ENCODE measurements at regions not wholly inside any gene's neighbourhood (a gene's known extent, or its start where the extent isn't known, plus 50 kb on each side); places are given as distances from the start of the nearest gene placed in this dataset.
"Not testable (repeated sequence)": the region's sequence is repeated elsewhere in the genome, so short reads cannot be mapped to it uniquely, and the experiment has no call there.

DNA sequence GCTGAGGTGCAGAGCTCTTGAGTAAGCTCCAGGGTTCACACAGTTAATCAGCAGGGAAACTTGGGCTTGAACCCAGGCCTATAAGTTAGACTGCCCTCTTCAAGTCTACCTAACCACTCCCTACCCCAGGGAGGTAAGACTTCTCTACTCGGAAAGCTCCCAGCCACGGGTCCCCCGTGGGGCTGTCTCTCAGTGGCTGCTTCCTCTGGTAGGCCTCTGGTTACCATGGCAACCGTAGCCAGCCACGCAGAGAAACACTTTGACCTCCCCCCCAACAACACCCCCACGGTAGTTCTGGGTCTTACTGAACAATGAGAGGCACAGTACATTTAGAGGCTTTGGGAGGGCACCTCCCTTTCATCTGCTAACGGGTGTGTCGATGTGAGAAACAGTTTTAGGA lies 245.2 kb downstream of the AACS start:
- no peak for DNase-seq (ENCODE audit: low read depth)

DNA sequence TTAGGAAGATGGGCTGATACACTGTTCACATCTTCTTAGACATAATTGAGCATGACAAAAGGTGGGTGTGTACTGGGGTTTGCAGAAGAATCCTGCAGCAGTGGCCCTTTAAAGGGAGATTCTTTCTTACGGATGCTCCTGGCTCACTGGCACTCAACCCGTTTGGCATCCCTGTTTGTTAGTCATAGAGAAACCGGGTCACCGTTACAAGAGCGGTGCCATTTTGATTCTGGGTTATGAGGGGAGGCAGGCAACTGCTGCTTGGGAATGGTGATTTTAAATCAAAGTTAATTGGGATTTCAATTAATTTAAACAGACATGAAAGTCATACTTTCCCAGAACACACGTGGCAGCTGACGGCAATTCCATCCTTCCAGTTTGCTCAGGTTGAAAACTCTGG lies 245.8 kb downstream of the AACS start:
- no peak for DNase-seq (ENCODE audit: low read depth)

DNA sequence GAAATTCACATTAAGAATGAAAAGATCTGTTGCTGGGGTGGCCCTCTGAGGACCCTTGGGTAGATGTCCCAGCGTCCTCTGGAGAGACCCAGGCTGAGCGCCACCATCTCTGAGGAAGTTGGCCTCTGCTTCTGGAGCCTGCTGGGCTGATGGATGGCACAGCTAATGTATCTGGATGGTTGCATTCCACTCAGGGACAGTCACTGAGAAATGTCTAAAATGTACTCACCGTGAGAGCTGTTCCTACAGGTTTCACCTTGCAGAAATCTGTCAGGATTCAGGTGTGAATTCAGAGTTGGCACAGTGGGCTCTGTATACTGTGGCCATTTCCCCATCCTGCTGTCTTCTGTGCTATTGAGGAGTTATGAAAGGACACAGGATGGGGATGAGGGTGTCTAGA lies 247.2 kb downstream of the AACS start:
- no peak for DNase-seq (ENCODE audit: low read depth)

DNA sequence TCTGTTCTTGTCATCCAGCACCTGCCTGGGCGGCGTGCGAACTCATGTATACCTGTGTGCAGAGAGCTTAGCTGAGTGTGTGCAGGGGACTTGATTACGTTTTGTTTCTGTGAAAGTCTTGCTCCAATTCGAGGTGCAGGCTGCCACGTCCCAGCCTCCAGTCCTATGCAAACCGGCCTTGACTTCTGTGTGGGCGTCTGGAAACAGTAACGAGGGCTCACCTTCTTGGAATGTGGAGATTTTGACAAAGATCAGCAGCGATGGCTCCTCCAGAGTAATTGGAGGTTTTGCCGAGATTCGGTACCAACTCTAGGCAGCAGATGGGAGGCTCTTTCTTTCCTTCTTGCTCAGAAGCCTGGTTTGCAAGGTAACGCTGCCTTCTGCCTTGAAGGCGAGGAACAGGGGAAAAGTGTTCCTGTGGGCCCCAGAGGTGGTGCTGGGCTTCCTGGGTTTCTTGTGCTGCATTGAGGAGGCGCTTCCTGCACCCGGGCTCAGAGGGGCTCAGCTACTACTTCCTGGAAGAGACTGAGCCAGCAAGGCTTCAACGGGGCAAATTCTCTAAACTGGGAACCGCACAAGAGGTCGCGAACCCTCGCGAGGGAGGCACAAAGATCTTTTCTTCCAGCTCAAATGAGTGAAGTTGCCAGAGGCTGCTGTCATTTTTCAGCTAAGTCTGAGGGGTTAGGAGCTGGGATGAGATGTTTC lies 249.0 kb downstream of the AACS start:
- DNase-seq (ENCODE audit: low read depth), result peak; percentile 16

DNA sequence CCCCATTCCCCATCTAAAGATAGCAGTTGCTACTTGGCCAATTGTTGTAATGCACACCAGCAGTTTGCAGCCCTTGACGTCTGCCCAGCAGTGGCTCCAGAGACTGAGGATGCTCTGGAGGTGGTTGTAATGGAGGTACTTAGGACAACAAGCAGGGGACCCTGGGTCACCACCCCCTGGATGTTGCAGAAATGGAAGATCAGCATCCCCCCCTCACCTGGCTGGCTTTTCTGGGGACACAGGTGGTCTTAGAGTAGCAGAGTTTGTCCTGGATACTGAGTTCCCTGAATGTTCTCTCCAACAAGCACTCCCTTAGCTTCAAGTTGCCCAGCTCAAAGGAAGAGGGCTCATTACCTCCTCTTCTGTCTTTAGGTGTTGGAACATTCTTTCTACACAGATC lies 250.5 kb downstream of the AACS start:
- DNase-seq (ENCODE audit: low read depth), result no peak

DNA sequence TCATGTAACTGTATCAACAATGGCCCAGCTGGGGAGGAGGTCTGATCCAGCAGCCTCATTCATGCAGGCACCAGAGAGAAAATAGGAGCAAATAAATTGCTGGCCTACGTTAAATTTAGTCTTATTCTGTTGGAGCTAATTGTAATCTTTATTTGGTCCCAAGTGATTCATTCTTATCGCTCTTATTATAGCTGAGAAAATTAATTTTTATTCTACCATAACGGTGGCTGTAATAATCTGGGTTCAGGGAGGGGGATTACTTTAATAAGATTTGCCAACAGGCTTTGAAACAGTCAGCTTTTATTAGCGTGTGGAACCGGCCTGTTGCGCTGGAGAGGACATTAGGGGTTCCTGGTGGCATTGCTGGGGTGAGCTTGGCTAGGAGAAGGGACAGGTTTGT lies 254.9 kb downstream of the AACS start:
- DNase-seq (ENCODE audit: low read depth), result no peak

DNA sequence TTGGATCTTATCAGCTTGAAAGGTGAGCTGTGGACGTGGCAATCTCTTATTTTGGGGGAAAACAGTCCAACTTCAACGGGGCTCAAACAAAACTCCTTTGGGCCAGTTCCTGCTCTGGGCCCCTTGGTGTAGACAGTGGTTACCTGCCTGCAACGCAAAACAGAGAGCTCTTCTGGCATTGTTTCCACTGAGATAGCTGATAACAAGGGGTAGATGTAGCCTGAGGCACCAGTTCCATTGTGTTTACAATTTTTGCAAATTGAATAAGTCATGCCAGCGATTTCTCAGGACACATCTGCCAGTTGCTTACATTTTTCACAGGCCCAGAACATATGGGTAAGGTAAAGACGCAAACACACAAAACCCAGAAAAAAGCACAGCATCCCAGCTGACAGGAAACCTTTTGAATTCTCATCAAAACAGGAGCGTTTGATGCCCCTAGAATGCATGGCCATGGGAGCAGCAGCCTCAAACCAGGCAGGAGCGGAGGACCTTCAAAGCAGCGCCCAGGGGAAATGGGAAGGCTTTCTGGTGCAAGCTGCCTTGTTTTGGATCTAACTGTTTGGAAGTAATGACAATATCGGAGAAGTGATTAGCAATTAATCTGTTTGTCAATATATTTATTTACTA lies 259.7 kb downstream of the AACS start:
- no peak for DNase-seq (ENCODE audit: low read depth)

DNA sequence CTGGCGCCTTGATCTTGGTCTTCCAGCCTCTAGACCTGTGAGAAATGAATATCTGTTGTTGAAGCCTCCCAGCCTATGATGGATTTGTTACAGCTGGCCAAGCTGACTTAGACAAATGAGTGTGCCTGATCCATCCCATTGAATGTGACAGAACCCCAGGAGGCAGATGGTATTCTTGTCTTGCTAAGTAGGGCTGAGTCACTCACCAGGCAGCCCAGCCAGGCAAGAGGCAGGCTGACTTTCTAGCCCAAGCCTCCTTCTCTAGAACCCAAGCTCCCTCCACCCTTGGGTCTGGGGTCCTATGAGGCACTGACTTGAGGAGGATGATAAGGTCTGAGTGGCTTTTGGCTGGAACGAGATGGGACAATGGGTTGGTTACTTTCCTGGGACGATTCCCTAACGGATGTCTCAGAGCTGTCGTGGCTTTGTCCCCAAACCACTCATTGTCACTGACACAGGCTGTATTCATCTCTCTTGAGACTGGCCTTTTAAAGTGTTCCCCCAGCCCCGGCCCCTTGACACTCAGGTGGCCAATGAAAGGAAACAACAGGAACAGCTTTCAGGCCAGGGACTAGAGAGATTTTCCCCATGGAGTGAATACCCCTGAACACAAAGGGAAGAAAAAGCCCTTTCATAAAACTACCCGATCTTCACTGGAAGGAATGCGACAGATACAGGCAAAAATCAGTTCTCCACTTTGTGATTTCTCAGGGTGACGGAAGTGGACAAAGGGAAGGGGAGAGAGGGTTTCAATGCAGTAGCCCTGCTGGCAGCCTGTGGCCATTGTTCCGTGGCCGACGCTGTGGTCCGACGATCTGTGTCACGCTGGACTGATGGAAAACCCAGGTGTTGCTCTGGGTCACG lies 264.2 kb downstream of the AACS start:
- peak; percentile 29 for DNase-seq (ENCODE audit: low read depth)

DNA sequence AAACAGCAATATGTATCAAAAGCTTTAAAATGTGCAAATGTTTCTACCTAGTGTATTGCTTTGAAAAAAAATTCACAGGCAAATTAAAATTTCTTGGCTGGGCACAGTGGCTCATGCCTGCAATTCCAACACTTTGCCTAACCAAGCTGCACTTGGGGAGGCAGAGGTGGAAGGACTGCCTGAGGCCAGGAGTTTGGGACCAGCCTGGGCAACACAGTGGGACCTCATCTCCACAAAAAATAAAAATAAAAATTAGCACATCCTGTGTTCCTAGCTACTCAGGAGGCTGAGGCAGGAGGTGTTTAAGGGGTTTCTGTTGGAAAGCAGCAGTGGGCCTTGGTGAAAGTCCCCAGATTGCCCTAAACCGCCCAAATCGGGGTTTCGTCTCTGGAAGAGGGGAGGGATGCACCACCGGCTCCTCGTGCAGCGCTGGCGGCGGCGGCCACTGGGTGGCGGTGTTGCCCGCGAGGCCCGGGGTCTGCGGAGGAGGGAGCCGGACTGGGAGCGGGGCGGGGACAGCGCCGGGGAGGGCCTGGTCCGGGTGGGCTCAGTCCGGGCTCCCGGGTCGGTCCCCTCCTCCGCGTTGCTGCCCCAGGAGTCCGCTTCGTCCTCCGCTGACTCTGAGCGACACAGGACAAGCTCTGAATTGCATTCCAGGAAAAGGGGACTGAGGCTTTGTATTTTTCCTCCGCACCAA lies 265.6 kb downstream of the AACS start:
- peak; percentile 78 for DNase-seq (ENCODE audit: low read depth)

DNA sequence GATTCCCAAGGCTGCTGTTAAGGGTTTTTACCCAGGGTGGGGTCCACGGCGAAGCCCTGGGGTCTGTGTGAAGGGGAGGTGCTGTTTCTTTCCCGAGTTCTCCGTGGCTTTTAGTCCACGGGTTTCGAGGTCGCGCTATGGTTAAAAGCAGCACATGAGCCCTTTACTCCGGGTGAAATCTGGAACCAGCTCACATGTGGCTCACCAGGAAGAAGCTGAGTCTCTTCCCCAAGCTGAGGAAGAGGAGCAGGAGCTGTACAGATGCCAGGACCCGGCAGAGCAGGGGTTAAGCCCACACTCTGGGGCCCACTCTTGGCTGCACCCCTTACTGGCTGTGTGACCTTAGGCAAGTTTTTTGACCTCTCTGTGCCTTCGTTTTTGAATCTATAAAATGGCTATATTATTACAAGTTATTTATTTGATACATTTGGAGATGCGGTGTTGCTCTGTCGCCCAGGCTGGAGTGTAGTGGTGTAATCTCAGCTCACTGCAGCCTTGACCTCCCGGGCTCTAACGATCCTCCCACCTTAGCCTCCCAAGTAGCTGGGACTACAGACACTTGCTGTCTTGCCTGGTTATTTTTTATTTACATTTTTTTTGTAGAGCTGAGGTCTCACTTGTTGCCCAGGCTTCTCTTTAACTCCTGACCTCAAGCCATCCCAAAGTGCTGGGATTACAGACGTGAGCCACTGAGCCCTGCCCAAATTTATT lies 266.3 kb downstream of the AACS start:
- DNase-seq (ENCODE audit: low read depth), result peak; percentile 19

DNA sequence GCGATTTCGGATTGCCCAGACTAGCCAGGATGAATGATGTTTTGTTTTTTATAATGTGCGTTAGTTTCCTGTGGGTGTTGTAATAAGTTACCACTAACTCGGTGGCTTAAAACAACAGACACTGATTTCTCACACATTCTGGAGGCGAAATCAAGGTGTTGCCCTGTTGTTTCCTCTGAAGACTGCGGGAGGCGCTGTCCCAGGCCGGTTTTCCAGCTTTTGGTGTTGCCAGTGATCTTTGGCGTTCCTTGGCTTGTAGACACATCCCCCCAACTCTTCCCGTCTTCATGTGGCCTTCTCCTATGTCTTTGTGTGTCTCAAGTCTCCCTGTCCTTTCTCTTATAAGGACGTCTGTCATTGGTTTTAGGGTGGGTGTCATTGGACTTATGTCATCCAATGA lies 267.7 kb downstream of the AACS start:
- peak; percentile 14 for DNase-seq (ENCODE audit: low read depth)

DNA sequence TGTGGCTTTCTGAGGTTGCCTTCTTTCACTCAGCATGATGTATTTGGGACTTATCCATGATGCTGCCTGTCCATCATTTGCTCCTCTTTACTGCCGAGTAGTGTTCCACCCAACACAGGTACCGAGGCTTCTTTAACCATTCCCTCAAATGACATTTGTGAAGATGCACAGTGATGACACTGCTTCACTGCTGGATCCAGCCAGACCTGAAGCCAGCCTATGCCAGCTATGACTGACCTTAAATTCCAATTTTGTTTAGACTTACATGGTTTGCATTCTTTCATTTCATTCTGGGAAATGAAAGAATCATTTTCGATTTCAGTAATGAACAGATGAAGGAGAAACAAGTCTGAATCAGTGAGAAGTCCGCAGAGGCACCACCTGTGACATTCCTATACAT lies 271.0 kb downstream of the AACS start:
- no peak for DNase-seq (ENCODE audit: low read depth)

DNA sequence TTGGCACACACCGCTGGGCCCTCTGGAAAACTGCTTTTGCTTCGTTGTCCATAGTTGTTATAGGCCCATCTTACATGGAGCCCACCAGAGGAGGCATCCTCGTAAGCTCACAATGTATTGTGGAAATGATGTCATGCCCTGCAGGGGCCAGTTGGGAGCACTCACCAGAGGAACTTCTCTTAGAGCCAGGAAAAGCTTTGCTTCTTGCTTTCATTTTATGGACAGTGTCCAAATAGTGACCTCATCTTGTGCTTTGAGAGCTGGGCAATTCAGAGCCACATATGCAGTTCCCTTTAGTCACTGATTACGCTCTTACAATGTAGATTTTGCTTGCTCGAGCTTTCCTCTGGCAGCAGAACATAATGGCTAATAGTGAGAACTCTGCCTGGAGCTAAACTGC lies 275.6 kb downstream of the AACS start:
- peak; percentile 88 for DNase-seq (ENCODE audit: low read depth)

DNA sequence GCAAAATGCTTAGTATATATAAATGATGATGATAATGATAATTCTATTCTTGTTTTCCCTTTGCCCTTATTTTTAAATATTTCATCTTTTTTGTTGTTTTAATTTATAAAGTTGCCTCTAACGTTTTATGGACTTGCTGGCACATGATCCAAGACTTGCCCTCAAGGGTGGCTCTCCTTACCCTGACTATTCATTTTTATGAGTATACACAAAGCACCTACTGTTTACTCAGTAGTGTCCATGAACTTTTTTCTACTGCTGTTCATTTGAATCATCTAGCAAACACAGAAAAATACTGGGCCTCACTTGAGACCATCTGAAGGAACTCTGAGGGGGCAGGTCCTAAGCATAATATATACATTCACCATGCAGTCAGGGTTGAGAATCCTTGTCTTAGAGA lies 276.2 kb downstream of the AACS start:
- DNase-seq (ENCODE audit: low read depth), result no peak

DNA sequence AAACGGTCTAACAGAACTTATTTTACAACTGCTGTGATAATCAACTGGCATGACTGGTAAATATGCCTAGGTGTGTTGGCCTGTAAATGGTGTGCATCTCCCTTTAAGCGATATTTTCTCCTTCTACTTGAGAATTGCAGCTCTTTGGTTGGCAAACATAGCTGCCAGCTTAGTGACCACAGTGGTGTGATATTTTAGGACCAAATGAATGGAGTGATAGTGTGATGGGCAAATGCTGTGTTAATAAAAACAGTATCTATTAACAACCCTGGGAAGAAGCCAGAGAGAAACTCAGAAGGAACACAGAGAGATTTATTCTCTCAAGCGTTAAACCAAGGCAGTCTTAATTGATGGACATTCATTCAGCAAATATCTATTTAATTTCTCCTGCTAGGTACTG lies 278.4 kb downstream of the AACS start:
- DNase-seq (ENCODE audit: low read depth), result no peak

DNA sequence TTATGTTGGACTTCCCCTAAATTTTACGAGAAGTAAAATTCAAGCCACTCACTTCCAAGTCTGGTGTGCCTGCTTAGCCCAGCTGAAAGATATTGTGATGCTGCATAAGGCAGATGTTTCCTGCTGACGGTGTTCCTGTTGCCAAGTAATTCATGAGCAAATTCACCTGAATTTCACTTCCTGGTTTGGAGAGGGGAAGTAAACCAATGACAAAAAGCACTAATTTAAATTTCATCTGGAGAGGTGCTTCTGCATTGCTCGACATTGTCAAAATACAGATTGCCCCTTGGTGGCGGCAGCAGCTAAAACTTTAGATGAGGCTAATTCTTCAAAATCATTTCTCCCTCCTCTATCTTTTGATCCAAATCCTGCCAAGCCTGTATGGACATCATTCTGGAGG lies 281.1 kb downstream of the AACS start:
- no peak for DNase-seq (ENCODE audit: low read depth)

DNA sequence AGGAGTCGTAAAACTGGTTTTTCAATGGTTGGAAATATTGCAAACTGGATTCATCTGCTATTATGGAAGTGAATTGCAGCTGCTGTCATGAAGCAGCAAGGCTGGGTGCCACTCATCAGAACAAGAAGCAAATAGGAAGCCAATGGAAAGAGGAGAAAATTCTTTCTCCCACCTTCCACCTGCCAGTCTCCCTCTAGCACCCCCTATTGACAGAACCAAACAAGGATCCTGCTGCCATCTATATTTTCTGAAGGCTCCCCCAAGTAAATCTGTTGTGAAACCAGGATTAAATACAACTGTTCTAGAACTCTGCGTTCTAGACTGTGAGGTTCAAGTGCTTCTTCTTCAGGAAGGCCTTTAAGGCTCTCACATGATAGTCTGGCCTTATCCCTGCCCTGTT lies 286.6 kb downstream of the AACS start:
- DNase-seq (ENCODE audit: low read depth), result no peak

DNA sequence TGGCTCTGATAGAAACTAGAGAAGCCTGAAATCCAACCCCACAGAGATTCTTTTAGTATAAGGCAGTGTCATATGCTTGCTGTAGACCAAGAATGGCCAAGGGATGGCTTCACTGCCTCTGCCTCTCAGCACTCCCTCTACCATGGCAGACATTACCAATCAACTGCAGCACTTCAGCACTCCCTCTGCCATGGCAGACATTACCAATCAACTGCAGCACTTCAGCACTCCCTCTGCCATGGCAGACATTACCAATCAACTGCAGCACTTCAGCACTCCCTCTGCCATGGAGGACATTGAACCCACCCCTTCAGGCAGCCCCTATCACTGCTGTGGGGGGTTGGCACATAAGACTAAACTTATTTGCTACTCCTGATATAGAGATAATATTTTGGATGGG lies 287.8 kb downstream of the AACS start:
- not testable (repeated sequence) for DNase-seq (ENCODE audit: low read depth)

DNA sequence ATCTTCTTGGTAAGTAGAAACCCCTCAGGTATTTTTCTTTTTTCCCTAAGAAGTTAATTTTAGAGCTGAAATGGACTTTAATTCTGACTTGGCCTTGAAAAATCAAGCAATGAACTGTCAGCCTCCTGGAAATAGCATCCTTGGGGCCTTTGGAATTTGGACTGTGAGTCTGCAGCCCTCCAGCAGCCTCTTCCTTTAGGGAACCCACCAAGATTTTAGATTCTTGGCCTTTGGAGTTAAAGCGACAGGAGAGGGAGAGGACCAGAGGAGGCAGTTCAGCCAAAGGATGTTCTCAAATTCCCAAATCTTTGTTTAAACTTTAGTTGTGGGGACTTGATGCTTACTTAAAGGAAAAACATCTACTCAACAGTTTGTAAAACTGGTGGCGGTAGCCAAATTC lies 288.6 kb downstream of the AACS start:
- DNase-seq (ENCODE audit: low read depth), result no peak

DNA sequence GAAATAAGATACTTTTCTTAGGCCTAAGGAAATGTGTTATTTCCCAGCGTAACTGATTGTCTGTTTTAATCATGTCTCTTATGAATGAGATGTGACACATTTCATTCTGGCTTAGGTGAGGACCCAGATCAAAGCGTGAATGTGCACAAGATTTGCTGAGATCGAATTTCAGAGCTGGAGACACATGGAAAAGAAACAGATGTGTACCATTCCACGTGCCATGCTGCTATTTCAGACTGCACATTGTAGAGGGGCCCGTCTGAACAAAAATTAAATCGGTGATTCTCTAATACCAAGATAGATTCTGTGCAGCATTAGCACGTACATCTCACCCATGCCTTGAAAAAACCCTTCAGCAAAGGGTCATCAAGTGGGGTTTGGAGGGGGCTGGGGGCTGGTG lies 290.4 kb downstream of the AACS start:
- DNase-seq (ENCODE audit: low read depth), result no peak

DNA sequence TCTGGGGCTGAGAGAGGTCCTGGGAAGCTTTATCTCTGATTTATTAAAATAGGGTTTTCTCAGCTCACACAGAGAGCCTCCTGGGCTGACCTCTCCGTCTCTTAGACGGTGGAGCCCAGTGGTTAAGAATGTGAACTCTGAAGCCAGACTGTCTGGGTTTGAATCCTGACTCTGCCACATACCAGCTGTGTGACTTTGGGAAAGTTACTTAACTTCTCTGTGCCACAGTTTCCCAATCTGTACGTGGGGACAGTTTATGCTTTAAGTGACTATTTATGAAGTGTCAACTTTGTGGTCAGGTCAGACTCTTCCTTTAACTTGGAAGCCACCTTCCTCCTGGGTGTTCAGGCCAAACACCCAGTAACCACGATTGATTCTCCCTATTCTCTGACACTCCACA lies 290.9 kb downstream of the AACS start:
- DNase-seq (ENCODE audit: low read depth), result no peak

DNA sequence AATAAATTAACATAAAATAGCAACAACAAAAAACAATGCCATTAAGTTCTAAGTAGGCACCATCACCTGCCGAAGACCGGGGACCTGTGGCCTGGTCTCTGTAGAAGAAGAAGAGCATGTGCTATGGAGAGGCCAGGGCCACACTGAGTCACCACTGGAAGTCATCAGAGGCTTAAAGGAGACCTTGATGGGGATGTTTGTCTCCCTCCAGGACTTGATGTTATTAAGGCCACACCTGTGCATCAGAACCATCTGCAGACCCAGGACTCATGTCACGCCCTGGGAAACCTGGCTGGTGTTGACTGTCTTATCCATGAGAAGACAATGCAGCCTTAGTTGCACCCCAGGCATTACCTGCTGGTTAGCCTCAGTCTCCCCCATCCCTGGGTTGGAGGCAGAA lies 292.3 kb downstream of the AACS start:
- DNase-seq (ENCODE audit: low read depth), result no peak

All from Daoy (cell line).